IMR-90 (cell line): ENCODE measurements at regions not wholly inside any gene's neighbourhood (a gene's known extent, or its start where the extent isn't known, plus 50 kb on each side); places are given as distances from the start of the nearest gene placed in this dataset.

Source experiments
- CHD1 ChIP-seq: IDR thresholded peaks from 2 replicates; pipeline ENCODE4 v1.6.1; 2012; ENCODE audit warnings: low read depth, low read length, improper control_type of control experiment
- CTCF ChIP-seq: conservative IDR thresholded peaks from 2 replicates; pipeline ENCODE4 v1.5.1; 2012; ENCODE audit warnings: mild to moderate bottlenecking, low read depth, low read length, improper control_type of control experiment
- ELK1 ChIP-seq: fragments of 150-350 bp; IDR thresholded peaks from 2 replicates; pipeline ENCODE4 v1.6.1; 2016; ENCODE audit warnings: low read depth, mild to moderate bottlenecking, low read length, moderate library complexity, borderline replicate concordance
- POLR2A ChIP-seq: IDR thresholded peaks from 2 replicates; pipeline ENCODE4 v1.6.1; 2012; ENCODE audit warnings: mild to moderate bottlenecking, low read depth, low read length
- RCOR1 ChIP-seq: IDR thresholded peaks from 2 replicates; pipeline ENCODE4 v1.6.1; 2012; ENCODE audit warnings: mild to moderate bottlenecking, low read length, improper control_type of control experiment; ENCODE audit not compliant: insufficient replicate concordance
- RFX5 ChIP-seq: IDR thresholded peaks from 2 replicates; pipeline ENCODE4 v1.8.0; 2012; ENCODE audit warnings: low read depth, mild to moderate bottlenecking, low read length, moderate library complexity

GRCh38 chr12:88970740-88971139, 381.6 kb downstream of the DUSP6 start:
- TF ChIP-seq POLR2A, result no peak
- no peak for TF ChIP-seq CTCF
- TF ChIP-seq ELK1, result no peak
- TF ChIP-seq CHD1, result no peak
- no peak for TF ChIP-seq RCOR1
- TF ChIP-seq RFX5, result no peak
